ENCODE measurements at regions not wholly inside any gene's neighbourhood (a gene's known extent, or its start where the extent isn't known, plus 50 kb on each side); places are given as distances from the start of the nearest gene placed in this dataset.
"Not testable (repeated sequence)": the region's sequence is repeated elsewhere in the genome, so short reads cannot be mapped to it uniquely, and the experiment has no call there.

DNA sequence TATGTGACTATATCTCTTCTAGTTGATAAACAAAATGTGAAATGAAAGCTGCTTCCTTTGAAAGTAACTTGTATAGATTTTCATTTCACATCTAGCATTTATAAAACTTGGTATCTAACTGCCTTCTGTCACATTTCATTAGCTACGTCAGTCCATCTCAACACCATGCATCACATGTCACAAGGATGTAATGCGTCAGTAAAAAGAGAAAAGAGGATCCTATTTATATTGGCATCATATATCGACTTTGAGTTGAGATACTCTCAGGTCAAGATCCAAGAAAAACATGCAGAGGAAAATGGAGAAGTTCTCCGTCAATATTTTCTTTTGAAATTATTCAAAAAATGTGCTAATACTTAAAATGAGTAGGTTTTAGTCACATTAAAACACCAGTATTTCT lies 1211.2 kb downstream of the EFNA5 start:
- DNase-seq = no peak

DNA sequence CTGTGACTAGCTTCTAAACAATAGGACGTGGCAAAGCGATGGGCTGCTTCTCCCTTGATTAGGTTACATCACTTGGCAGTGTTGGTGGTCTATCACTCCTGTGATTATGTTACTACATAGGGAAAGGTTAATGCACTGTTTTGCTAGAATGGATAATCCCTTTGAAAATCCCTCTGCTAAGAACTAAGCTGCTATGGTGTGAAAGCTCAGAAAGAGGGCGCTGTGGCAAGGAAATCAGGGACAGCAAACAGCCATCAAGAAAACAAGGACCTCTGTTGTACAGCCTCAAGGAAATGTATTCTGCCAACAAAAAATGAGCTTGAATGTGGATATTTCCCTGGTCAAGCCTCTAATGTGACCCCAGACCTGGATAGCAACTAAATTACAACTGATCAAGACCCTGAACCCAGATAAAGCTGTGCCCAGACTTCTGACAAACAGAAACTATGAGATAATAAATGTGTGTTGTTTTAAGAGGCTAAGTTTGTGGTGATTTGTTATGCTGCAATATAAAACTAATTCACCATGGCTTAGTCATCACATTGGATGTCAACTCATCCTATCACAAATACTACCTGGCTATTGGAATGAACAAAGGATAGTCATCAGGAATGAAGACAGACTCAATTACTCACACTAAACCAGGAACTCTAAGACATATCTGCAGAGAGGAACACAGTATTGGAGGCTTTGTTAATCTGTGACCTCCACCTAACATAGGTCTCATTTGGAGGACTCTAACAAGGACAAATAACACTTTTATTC lies 1215.9 kb downstream of the EFNA5 start:
- DNase-seq = peak in 17 of 58 donors; percentile 1 to 32 (median 6)

DNA sequence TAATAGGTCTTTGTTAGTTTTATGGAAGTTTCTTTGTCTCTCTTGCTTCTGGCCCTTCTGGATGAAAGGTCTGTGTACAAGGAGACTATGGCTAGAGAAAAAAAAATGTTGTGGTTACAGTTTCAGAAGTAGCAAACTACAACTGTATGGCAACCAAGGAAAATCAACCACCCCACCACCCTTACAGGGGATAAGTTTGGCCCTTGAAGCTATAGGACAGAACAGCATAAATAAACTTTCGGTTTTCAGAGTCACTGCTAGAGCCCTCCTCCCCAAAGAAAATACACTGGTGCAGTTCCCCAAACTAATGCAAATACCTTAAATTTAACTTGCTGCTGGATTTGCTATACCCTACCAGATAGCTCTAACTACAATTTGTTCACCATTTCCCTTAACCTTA lies 1216.7 kb downstream of the EFNA5 start:
- no peak for DNase-seq

DNA sequence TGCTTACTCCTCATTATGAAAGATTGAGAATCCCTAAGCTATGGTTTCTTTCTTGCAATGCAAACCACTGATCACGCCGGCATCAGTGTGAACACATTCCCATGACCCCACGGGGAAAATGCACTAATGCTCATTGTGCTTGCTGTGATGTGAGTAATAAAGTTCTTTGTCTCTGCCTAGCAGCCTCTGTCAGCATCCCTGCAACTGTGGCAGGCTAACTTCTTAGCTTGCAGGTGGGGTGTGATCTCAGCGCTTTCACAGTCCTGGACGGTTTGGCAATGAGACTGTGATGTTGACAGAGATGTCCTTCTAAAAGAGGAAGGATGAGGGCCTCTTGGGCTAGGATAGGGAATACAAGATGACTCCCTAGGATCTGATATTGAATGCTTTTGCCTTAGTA lies 1218.7 kb downstream of the EFNA5 start:
- no peak for DNase-seq

DNA sequence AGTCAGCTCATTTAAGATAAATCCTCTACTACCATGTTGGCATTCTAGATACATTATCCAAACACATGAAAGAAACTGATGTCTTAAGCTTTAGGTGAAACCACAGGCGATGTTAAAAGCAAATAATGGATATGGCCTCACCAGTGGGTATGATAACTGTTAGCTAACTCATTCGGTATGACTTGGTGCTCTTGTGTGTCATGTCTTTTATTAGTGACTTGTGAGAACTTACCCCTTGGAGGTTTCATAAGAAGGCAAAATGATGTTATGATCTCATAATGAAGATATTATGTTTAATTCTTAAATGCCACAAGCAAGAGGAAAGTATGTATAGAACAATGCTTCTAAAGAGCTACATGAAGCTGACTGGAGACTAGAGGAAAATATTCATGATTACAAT lies 1227.0 kb downstream of the EFNA5 start:
- DNase-seq = no peak

DNA sequence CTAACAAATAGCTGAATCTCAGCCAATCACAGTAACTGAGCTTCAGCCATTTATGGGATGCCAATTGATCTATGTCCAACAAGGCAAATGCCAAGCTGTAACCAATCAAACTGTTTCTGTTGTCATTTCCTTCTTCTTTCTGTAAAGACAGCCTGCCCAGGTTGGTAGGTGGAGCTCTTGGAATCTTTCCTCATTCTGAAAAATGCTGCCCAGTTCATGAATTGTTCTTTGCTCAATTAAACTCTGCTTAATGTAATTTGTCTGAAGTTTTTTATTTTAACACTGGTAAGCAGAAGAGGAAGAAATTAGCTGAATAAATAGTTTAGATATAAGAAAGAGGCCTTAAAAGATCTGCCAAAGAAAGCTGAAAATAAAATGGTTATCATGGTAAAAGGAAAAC lies 1235.6 kb downstream of the EFNA5 start:
- no peak for DNase-seq

DNA sequence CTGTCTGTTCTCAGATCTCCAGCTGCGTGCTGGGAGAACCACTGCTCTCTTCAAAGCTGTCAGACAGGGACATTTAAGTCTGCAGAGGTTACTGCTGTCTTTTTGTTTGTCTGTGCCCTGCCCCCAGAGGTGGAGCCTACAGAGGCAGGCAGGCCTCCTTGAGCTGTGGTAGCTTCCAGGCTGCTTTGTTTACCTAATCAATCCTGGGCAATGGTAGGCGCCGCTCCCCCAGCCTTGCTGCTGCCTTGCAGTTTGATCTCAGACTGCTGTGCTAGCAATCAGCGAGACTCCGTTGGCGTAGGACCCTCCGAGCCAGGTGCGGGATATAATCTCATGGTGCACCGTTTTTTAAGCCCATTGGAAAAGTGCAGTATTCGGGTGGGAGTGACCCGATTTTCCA lies 1240.0 kb downstream of the EFNA5 start:
- DNase-seq = not testable (repeated sequence)

DNA sequence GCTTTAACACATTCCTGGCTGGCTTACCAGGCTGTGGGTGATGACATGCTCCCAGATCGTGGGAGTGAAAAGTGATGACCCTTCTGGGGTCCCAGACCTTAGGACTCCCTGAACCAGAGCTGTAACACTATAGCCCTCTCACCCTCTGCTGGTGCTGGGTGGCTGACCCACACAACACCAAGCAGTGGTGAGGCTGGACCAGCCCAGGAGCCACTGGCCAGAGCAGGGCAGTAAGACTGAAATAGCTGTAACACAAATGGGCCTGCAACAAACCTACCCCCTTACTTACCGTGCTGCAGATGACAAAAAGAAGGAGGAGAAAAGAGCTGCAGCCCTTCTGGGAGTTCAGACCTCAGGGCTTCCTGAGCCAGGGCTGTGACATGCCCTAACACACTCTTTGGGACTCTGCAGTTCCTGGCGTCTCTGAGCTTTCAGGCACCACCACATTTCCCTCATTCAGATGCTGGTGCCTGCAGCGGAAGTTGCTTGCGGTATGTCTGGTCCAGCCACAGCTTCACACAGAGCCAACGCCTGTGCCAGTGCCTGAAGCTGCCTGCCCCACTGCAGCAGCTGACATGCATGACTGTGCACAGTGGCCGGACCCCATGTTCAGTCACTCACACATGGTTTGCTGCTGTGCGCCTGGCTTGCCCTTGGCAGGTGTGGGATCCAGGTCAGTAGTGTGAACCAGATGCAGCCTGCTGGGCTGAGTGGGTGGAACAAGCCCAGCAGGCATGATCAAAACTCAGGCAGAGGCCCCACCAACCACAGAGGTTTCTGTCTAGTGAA lies 1247.4 kb downstream of the EFNA5 start:
- no peak for DNase-seq

DNA sequence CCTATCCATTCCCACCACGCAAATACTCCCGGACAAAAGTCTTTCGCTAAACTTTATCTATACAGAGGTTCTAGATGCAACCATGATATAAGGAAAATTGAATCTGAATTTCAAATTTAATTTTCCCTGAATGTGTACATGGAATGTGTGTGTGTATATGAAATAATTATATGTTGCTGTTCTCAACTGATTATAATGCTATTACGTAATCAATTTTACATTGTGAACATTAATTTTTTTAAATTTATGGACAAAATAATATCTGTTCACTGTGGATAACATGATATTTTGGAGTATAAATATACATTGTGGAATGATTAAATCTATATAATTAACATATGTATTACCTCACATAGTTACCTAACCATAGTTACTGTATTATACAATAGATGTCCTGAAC lies 1250.6 kb downstream of the EFNA5 start:
- no peak for DNase-seq

DNA sequence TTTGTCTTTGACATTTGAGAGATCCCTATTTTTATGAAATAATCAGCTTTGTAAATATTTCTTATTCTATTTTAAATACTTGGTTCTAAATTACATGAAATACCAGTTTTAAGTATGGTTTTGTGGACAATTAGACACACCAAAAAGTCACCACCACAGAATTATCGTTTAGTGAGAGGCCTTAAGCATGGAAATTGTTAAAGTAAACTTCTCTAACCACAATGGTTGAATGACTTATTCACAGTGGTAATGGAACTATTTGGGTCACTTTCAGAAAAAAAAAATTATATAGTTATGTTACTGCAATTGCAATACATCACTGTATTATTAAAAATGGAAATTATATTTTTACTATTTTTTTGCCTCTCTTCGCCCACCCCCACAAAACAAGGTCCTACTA lies 1252.5 kb downstream of the EFNA5 start:
- no peak for DNase-seq

DNA sequence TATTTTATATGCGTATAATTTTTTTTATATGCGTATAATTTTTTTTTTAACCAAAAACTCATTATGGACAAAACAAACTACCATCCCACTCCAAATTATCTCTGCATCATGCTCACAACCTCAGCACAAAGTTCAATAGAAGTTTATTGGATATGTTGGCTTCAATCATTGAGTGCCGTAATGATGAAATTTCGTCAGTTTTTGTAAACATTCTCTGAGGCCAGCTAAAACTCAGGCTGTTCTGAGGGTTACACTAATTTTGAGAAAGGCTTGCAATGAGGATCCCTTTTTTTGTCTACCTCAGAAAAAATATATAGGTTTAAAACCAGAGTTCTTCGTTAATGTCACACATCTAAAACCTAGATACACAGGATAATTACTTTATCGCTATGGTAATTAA lies 1253.2 kb downstream of the EFNA5 start:
- DNase-seq = no peak

DNA sequence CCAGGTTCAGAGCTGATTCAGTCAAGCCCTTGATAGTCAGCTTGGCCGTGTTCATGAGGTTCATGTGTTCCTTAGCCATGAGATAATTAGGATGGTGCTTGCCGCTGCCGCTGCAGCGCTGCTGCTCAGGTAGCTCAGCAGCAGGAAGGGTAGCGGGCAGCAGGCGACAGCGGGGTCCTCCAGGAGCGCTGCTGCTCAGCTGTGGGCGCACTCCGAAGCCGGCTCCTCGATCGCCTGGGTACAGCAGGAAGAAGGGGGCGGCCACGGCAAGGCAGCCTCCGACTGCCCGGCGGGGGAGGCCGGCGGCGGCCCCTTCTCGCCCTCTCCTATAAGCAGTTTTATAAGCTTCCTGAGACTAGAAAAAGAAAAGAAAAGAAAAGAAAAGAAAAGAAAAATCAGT lies 1253.6 kb downstream of the EFNA5 start:
- DNase-seq = no peak

DNA sequence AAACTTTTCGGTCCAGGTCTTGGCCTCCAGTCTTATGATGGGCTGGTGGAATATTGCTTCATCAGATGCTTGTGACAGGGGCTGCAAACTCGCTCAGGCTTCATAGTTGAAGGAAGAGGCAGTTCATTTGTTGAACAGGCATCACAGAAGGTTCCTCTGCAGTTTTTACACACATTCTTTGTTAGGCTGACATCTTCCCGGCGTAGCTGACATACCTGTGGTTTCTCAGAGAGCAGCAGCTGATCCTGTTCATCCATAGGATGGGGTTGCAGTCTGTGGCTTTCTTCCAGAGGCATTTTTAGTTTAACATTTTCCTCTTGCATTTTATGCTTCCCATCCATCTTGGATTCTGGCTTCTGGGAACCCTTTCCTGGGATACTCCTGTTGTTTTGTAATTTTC lies 1255.2 kb downstream of the EFNA5 start:
- no peak for DNase-seq

DNA sequence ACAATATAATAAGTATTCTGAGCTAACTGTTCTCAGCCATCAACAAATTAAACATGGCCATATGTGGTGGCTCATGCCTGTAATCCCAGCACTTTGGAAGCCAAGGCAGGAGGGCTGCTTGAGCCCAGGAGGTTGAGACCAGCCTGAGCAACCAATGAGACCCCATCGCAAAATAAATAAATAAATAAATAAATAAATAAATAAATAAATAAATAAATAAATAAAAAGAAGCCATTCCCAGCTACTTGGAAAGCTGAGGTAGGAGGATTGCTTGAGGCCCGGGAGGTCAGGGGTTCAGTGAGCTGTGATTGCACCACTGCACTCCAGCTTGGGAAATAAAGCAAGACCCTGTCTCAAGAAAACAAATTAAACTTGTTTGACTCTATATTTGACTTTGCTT lies 1256.4 kb downstream of the EFNA5 start:
- no peak for DNase-seq

DNA sequence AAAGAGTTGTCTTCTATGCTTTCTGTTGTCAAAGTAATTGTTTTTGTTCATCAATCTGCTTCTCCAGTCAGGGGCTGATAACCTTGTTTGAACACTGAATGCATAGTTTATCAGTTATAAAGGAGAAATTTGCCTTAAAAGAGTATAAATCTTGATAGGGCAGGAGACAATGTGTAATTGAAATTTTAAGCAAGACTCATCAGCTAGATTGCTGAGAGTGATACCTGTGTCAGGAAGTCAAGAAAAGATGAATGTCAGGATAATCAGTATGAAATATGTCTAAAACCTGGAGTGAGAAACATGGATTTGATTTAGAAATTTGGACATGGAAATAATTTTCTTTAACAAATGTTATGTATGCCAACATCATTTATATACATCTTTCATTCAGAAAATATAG lies 1258.1 kb downstream of the EFNA5 start:
- DNase-seq = no peak

DNA sequence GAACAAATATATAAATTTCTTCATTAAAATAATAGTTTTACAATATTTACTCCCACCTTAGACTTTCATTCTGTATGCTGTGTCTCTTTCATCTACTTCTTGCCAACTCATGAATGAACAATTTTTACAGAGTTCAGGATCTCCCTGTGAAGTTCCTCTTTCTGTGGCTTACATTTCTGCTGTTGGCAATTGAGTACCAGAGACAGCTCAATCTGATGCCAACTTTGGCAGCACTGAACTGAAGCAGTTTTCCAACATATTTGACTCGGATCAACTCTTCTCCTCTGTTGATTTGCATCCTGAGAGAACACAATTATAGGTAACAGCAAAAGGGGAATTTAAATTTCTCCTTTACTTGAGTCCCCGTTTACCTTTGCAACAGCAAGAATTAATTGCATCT lies 1262.2 kb downstream of the EFNA5 start:
- no peak for DNase-seq

DNA sequence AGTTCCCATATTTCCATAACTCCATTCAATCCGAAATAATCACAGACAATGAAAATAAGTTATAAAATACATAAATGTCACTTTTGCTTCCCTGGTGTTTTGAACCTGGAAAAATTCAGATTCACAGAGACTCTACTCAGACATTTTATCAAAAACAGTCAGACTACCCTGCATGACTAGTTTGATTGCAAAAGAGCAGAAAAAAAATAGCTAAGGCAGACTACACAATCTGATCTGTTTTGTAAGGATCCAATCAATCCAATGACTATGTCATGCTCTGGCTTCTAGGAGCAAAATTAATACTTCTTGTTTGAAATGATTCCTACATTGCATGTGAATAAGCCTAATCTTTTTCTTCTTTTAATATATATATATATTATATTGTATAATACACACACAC lies 1262.6 kb downstream of the EFNA5 start:
- DNase-seq = no peak

DNA sequence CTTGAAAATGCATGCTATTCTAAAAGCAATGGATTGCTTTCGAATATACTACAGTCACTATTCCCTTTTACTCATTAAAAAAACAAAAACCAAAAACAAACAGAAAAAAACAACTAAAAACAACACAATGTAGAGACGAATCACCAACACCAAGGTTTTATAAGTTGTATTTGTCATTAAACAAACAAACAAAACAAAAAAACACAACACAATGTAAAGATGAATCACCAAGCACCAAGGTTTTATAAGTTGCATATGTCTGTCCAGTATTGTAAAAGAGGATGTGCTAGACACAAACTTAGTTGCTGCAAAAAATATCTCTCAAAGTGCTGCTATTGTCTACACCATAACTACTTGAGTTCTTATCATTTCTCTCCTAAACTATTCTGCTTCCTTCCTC lies 1269.2 kb downstream of the EFNA5 start:
- no peak for DNase-seq

DNA sequence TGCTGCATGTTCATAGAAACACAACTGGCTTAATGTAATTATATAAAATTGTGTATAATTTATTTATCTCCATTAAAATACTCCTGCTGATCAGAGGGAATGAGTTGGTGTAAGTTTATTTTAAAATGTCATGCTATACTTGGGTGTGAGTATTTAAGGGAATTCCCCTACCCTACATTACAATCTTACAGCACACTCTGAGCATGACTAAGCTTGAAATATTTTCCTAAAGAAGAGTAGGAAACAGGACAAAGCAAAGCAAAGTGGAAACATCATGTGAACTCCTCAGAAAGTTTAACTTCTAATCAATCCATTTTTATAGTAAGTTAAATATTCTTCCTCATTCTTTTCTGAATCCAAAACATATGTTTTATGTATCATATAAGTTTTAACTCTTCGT lies 1271.3 kb downstream of the EFNA5 start:
- no peak for DNase-seq

DNA sequence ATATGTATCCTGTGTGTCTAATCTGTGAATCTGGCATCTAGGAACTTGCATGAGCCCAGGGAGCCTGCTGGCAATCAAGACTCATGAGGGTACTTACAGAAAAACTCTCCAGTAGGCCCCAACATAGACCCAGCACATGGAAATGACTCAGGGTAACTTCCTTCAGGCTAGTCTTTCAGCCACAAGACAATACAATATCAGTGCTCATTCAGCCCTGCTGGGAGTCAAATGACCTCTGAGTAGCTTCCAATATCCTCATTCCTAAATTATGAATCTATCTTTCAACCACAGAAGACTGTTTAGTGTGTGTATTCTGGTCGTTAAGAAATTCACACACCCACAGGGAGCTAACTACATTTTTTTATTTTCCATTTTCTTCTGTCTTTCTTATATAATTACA lies 1273.0 kb downstream of the EFNA5 start:
- no peak for DNase-seq

DNA sequence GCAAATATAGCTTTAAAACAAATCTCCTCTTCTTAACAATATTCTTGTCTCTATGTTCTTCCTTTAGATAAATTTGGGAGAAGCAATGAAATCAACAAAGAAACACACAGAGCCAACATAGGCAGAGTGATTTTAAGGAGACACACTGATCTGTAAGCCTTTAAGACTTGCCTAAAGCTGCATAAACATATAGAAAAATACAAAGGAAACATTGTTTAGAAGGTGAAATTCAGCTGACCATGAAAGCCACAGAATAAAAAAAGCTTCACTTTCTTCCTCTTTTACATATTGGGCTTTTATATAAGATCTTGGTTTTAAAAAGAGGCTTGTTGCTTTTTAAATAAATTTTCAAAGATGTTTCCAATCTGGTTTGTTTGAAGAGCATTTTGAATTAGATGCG lies 1277.5 kb downstream of the EFNA5 start:
- no peak for DNase-seq

DNA sequence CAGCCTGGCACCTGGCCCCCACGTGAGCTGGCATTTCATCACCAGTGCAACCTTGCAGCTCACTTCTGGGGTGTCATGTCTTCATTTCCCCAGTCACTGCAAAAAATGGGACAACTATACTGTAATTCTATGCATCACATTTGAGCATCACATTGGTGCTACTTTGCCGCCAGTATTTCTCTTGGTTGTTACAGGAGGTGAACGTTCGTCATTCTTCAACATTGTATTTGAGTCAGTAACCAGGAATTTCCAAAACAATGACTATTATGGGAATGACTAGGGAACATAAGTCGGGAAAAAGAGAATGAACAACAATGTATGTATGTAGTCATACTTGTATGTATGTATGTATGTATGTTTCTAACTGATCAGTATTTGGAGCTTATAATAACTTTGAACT lies 1278.0 kb downstream of the EFNA5 start:
- DNase-seq = no peak

DNA sequence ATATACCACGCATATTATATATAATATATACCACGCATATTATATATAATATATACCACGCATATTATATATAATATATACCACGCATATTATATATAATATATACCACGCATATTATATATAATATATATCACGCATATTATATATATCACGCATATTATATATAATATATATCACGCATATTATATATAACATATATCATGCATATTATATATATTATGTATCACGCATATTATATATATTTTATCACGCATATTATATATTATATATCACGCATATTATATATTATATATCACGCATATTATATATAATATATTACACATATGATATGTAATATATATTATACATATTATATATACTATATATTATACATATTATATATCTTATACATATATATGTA lies 1283.0 kb downstream of the EFNA5 start:
- not testable (repeated sequence) for DNase-seq

Data from anterior cingulate cortex (tissue), 58 donors.